Epithelial cell of proximal tubule (primary cell): ENCODE measurements at regions not wholly inside any gene's neighbourhood (a gene's known extent, or its start where the extent isn't known, plus 50 kb on each side); places are given as distances from the start of the nearest gene placed in this dataset.

Experiments
- DNase-seq: peaks from one replicate; pipeline ENCODE4 v3.0.0-alpha.2; 2011; ENCODE audit warnings: low read depth
- H3K4me3 ChIP-seq: 2 replicates; pipeline ENCODE4 v1.5.1; 2011; ENCODE audit warnings: low read depth, mild to moderate bottlenecking, low read length
- TF ChIP-seq, protein P1 (sequence below): conservative IDR thresholded peaks from 2 replicates; pipeline ENCODE4 v1.5.1; 2012; ENCODE audit warnings: low read depth, mild to moderate bottlenecking, low read length

DNA sequence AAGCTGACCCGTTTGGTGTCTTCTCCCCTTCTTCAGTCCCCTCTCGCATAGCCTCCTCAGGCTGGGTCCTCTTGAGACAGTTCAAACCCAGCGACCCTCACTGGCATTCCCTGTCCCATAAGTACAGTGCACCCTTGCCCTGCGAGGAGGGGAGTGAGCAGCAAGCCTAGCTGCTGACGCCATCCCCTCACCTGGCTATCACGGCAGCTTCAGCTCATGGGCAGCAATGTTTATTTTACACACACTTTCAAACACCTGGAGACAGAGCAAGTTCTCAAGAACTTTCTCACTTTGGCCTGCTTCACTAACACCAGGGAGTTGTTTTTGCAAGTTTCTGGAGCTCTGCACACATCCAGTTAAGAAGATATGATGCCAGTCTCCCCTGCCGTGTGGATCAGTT is 189.6 kb upstream of the E2F8 start:
- DNase-seq: no peak
- TF ChIP-seq, protein P1, sequence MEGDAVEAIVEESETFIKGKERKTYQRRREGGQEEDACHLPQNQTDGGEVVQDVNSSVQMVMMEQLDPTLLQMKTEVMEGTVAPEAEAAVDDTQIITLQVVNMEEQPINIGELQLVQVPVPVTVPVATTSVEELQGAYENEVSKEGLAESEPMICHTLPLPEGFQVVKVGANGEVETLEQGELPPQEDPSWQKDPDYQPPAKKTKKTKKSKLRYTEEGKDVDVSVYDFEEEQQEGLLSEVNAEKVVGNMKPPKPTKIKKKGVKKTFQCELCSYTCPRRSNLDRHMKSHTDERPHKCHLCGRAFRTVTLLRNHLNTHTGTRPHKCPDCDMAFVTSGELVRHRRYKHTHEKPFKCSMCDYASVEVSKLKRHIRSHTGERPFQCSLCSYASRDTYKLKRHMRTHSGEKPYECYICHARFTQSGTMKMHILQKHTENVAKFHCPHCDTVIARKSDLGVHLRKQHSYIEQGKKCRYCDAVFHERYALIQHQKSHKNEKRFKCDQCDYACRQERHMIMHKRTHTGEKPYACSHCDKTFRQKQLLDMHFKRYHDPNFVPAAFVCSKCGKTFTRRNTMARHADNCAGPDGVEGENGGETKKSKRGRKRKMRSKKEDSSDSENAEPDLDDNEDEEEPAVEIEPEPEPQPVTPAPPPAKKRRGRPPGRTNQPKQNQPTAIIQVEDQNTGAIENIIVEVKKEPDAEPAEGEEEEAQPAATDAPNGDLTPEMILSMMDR: no peak
- H3K4me3 ChIP-seq: no peak overlapping the region

GRCh38 chr11:19429108-19429760 is 188.5 kb upstream of the E2F8 start:
- H3K4me3 ChIP-seq: no peak overlapping the region
- TF ChIP-seq, protein P1: no peak
- no peak for DNase-seq

- TF ChIP-seq, protein P1: no peak
- no peak for DNase-seq
- no peak overlapping the region for H3K4me3 ChIP-seq
Observed at GRCh38 chr11:19428206-19429002, 187.7 kb upstream of the E2F8 start.

- DNase-seq: no peak
- TF ChIP-seq, protein P1: no peak
- no peak overlapping the region for H3K4me3 ChIP-seq
Observed at GRCh38 chr11:19426756-19427403, 186.1 kb upstream of the E2F8 start.

DNA sequence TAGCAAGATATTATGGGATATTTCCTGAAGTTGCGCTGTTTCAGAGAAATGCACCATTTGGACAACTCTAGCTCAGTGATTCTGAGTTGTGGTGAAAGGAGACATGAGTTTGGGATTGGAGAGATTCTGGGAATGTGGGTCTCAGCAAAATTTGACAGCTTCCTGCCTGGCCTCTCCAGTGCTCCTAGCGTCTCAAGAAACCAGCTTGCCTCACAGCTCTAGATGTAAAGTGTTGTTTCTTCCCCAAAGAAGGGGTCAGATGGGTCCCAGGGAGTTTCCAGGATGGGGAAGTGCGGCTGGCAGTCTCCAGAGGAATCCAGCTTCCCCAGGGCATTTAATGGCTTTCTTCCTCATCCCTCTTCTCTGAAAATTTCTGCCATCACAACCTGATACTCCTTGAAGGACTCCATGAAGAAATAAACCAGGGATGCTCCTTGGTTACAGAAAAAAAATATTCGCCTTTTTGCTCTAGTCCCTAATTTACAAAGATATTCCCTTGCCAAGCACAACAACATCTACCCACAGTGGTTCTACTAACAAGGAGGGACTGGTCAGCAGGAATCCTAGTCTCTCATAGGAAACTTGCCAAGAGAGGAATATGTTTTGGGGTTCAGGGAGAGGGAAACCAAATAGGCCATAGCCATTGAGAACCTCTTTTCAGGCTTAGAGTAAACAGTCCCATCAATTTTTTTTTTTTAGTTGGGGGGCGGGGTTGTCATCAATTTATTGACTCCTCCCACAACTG is 185.4 kb upstream of the E2F8 start:
- TF ChIP-seq, protein P1: no peak
- no peak for DNase-seq

DNA sequence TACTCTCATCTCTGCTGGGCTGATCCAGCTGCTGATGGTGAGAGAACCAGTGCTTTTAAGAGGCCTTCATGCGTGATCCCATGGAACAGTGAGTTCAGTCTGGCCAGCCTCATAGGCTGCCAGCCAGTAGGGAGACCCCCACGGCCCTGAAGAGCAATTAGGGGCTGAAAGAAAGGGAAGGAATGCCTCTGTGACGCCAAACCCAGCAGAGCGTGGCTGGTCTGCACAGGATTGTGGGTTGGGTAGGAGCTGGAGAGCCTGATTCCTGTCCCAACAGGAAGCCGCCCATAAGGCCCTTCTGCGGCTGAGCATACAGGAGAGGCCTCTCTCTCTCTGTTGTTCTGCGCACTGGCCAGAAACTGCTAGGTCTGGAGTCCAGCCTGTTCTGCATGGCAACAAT is 181.5 kb upstream of the E2F8 start:
- DNase-seq: no peak
- TF ChIP-seq, protein P1: no peak
- H3K4me3 ChIP-seq: no peak overlapping the region

More for the DNA sequence above, 185.4 kb upstream of the E2F8 start:
- no peak overlapping the region for H3K4me3 ChIP-seq
